Activated naive CD8-positive, alpha-beta T cell treated with anti-CD3 and anti-CD28 coated beads, Interleukin-2, amount 50 U/mL, for 16 hours (primary cell): ENCODE measurements at regions not wholly inside any gene's neighbourhood (a gene's known extent, or its start where the extent isn't known, plus 50 kb on each side); places are given as distances from the start of the nearest gene placed in this dataset.
"Not testable (repeated sequence)": the region's sequence is repeated elsewhere in the genome, so short reads cannot be mapped to it uniquely, and the experiment has no call there.

ENCODE experiments used
- DNase-seq: peaks from one replicate; pipeline ENCODE4 v3.0.0-alpha.2; 2020; ENCODE audit warnings: low read depth, low spot score

DNA sequence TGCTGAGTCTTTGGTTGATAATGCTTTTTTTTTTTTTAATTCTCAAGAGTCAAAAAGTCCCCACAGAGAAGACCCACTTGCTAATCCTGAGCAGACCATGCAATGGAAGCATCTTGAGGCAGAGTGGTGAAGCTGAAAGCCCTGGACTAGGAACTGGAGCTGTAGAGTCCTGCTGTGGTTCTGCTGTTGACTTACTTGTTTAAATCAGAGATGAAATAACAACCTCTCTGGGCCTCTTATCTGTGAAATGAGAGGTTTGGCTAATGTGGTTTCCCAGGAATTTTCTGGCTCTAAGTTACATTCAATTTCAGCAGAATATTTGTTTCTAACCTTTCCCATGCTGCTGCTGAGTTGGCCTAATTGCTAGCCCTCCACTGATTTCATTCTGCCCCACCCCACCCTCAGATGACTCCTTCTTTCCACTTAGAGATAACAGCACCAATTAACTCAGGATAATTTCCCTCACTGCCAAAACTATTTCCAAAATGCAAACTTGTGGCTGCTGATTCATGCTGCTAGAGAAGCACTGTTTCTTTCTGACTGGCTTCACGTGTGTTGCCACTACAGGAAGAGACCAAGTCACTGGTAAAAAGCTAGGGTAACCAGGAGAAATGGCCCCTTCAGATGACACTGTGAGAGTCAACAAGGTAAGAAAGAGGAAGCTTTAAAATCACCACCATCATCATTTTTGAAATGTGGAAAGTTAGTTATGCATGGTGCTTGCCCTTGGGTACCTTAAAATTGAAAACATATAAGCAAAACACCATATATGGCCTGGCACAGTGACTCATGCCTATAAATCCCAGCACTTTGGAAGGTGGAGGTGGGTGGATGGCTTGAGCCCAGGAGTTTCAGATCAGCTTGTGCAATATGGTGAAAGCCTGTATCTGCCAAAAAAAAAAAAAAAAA, 326.4 kb downstream of the DCHS2 start:
- no peak for DNase-seq

DNA sequence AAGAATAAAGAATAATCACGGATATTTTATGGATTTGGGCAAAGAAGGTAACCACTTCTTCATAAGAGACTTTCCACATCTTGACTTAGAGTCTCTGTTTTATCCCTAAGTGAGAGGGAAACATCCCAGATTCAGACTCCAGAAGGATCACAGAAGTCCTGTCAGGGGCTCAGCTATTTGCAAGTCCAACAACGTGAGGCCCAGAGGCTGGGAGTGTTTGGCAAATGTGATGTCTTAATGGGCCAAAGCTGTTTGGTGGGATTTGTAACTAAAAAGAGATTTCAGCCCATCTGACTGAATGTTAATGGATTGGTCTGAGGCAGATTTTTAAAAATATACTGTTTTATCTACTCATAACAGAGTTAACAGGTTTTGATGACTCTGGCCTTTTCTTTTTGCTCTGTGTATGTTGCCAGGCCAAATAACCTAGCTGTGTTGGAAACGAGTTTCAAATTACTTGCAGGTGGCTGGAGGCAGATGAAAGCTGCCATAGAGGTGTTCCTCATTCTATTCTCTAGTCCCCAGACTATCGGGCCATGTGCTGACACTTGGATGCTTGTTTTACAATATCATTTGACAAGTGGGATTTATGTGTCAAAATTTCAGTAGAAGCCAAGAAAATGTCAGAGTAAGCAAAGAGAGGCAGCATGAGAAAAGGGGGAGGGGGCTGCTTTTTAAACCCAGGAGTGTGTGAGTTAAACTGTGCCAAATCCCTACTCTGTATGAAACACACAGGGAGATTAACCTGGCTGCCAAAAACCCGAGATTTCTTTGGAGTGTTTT, 330.9 kb downstream of the DCHS2 start:
- DNase-seq = no peak

DNA sequence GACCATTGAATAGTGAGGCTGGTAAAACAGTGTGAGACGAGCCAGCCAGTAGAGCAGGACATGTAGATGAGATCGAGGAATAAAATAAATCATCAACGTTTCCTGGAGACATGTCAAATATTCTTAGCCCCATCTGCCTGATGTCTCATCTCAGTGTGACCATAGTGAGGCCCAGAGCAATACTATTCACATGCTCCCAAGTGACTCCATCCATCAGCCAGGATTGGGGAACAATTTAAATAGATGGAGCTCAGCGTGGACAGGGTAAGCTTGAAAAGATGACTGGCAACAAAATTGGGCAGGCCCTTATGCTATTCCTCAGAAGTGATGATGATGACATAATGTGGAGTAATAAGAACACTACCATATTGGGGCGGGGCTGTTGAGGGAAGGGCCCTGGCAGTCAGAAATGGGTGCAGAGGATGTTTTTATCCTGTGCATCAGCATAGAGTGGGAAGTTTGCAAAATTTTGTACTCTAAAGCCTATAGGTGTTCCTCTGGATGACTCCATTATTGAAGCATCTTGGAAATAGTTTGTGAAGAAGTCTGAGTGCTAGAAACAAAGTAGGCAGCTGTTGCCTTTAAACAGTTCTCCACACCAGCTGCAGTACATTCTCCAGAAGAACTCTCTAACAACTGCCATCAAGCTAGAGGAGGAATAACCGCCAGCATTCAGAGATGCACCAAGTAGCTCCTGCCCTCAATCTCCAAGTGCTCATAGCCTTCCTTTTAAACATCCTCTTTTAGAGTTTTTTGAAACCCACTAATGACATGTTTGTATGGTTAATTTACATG, 333.0 kb downstream of the DCHS2 start:
- DNase-seq = no peak

DNA sequence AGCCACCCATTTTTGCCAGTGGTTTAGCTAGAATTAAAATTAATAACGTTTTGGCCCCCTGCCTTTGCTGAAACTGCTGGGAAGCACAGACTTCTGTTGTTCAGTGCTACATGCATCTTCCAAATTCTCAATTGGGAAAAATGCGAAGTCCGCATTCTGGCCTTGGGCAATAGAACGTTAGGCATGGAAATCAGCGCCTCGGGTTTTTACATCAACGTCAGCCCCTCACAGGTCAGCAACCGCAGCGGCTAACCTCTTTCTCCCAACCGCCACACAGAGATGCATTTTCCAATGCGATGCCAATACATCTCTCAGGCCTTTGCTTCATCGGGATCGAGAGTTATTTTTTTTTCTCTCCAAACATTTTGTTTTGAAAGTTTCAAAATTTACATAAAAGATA, 339.1 kb downstream of the DCHS2 start:
- DNase-seq = no peak

DNA sequence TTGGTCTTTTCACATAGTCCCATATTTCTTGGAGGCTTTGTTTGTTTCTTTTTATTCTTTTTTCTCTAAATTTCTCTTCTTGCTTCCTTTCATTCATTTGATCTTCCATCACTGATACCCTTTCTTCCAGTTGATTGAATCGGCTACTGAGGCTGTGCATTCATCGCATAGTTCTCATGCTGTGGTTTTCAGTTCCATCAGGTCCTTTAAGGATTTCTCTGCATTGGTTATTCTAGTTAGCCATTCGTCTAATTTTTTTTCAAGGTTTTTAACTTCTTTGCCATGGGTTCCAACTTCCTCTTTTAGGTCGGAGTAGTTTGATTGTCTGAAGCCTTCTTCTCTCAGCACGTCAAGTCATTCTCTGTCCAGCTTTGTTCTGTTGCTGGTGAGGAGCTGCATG, 342.4 kb downstream of the DCHS2 start:
- not testable (repeated sequence) for DNase-seq

DNA sequence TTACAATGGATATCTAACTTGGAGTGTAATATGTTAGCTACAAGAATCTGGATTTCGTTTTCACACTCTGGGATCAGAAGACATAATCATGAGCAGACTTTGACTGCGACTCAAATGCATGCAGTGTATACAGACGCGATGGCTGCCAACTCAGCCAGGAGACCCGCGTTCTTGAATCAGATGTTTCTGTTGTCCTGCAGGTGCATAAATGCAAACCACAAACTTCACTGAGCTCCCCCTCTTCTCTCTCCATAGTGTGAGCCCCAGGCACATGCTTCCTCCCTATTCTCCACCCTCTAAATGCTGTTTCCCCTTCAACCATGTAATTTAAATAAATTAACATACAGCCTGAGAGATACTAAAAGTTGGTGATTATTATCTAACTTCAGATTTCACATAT, 347.9 kb downstream of the DCHS2 start:
- DNase-seq = no peak

DNA sequence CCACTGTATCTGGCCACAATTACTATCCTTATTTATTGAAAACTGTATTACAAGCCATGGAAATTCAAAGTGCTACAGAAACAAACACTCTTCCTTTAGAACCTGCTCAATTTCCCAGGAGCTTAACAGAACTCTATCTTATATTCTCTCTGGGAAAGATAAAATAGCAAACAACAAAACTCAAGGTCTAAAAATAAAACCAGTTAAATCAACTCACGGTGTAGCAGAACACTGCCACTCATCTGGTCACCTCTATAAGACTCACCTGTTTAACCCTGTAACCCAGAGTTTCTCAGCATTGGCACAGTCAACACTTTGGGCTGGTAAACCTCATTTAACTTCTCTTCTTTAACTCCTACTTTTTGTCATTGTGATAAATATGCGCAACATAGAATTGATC, 348.9 kb downstream of the DCHS2 start:
- DNase-seq = no peak

DNA sequence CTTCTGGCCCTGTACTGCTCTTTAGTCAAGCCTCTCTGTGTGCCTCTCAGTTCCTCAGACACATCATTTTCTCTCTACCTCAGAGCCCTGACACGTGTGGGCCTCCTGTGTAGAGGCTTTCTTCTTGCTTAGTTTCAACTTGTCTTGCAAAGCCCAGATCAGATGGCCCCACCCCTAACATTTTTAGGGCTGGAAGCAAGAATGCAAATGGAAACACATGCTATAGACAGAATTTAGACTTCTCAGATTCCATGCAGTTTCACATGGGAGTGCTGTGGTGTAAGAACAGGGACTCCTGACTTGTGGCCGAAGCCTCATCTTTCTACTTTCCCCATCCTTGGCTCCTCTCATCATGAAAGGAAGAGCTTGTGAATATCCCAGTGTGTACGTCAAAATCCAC, 350.7 kb downstream of the DCHS2 start:
- no peak for DNase-seq

DNA sequence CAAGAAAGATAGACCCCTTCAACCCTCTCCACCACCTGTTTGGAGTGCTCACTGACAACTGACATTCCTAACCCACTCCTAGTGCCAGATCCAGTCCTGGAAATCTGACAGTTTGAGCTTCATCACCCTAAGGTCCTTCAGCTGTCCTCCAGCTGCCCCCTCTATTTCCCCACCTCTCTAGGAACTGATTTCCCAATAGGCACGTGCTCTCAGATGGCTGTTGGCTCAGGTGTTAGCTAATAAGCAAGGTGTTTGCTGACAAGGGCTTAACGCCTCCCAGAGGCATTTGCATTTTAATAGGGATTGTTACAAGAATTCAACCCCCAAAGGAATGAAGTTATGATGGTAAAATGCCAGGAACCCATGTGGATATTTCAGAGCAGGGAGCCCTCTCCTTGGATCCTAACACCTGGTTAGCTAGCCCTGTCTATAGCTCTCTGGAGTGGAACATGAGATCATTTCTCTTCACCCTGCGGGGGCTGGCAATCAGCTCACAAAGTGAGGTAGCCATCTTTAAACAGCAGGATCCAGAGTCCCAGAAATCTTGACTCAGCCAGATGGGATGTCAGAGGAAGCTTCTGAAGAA, 348.5 kb upstream of the SFRP2 start:
- no peak for DNase-seq

DNA sequence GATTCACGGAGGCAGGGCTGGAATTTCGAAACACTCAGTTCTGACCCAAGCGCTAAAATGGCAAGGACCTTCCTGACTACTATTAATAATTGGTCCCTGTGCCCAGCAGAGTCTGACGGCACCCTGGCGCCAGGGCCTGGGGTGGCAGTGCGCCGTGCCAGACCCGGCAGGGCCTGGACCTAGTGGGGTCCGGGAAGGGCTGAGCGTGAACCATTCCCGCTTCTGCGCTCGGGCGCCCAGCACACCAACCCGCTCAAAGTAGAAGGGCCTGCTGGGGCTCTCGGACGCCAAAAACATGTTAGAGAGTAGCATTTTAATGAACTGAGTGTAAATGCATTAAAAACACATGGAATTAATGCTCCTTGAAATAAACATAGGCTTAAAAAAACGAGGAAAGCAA, 346.7 kb upstream of the SFRP2 start:
- no peak for DNase-seq

DNA sequence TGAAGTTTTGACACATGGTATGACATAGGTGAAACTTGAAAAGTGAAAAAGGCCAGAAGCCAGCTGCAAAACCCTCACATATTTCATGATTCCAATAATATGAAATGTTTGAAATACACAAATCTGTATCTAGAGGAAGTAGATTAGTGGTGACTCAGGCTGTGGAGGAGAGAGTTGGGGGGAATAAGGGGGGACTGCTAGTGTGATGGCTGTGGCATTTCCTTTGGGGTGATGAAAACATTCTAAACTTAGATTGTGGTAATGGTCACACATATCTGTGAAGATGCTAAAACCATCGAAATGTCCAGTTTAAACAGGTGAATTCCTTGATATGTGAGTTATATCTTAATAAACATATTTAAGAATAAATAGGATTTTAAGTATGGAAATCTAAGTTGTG, 343.5 kb upstream of the SFRP2 start:
- DNase-seq = no peak

DNA sequence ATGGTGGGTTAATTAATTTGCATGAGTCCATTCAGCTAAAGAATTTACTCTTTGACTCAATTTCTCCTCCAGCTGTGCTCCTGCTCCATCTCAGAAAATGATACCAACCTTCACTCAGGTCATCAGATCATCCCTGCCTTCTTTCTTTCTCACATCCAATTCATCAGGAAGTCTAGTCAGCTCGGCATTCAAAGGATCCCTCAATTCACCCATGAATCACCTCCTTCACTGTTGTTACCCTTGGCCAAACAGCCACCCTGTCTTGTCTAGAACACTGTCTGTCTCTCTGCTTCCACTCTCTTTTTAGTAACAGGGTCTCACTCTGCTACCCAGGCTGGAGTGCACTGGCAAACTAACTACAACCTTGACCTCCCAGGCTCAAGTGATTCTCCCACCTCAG, 337.4 kb upstream of the SFRP2 start:
- DNase-seq = no peak

DNA sequence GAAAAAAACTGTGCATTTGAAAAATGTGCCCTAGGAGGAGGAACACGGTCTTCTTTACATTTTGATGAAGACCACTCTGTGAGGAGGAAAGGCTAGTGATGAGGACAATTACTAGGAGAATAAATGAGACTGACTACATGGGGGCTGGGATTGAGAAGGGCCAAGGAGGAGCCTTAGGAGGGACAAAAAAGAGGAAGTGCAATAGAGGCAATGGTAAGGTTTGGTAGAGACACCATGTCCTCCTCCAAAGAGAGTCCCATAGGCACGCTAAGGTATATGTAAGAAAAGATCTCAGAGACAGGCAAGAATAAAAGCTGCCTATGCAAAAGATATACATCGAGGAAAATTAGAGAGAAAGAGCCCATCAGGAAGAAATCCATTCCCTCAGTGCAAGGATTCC, 336.5 kb upstream of the SFRP2 start:
- DNase-seq = no peak

DNA sequence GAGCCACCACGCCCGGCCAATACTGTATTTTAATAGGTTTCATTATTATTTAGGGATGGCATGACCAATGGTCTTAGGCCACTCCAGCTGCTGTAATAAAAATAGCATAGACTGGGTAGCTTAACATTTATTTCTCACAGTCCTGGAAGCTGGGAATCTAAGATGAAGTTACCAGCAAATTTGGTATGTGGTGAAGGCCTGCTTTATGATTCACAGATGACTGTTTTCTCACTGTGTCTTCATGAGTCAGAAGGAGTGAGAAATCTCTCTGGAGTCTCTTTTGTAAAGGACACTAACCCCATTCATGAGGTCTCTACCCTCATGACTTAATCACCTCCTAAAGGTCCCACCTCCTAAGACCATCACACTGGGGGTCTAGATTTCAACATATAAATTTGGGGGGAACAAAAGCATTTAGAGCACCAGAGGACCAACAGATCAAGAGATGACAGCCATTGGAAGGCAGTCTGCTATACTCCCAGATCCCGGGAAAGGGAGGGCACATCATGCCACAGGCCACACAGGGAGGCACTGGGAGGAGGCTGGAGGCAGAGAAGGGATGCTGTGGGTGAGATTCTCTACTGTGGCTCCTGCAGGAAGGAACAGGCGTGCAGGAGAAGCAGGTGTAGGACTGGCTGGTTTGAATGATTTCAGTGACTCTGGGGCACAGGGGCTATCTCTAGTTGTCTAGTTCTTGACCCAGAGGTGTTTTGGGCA, 335.8 kb upstream of the SFRP2 start:
- DNase-seq = no peak

DNA sequence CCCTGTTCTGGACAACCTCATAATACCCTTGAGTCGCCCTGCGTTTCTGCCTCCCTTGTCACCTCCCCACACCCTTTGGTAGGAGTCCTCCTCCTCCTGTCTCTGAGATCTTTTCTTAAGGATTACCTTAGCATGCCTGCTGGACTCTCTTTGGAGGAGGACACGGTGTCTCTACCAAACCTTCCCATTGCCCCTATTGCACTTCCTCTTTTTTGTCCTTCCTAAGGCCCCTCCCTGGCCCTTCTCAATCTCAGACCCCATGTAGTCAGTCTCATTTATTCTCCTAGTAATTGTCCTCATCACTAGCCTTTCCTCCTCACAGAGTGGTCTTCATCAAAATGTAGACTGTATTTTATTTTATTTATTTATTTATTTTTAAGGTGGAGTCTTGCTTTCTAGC, 335.0 kb upstream of the SFRP2 start:
- no peak for DNase-seq

DNA sequence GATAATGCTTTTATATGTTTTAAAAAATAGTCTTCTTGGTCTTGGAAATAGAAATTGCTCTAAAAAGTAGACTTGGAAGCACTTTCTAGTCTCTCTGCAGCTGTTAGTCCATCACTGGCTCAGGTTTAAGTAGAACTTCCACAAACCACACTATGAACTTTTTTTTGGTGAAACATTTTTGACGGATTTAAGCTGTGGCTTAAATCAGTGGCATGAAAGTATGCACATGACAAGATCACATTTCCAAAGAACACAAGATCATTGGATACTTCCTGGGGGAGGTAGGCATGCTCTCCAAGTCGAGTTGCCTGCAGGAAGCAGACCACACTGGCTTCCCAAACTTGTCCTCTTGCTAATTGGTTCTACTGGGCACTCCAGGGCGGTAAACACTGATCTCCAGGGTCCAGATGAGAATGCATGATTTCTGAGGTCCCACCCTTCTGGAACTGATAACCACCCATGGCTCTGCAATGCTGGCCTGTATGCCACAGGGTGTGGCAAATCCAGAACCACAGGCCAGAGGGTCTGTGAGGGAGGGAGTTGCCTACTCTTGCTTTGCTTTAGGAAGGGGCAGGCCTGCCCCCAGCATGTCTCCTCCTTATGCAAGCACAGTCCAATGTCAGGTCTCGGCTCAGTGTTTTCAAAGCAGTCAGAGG, 331.9 kb upstream of the SFRP2 start:
- DNase-seq = no peak

DNA sequence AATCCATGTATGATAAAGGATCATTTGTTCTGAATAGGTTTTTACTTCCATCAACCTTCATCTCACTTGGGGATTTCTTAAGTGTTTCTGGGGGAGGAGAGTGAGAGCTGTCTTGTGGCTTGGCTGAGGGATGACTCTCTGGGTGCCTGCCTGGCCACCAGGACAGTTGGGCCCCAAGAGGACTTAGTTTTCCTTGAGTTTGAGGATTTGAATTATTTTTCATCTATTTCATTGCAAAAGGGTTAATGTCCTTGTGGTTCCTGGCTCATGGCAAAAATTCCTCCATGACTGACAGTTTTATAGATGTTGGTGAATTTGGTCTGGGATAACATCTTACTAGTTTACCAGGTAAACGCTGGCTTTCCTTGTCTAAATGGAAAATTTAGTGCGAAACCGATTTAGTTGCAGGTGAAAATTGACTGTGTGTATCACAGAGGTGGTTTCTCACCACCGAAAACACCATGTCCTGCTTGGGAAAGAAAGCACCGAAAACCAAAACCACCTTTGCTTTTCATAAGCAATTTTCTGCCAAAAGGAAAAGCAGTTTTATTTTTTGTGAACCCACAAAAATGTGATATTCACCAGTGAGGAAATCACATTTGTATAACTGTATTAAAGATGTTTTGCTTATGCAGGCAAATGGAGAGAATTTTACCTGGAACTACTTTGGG, 331.3 kb upstream of the SFRP2 start:
- no peak for DNase-seq

DNA sequence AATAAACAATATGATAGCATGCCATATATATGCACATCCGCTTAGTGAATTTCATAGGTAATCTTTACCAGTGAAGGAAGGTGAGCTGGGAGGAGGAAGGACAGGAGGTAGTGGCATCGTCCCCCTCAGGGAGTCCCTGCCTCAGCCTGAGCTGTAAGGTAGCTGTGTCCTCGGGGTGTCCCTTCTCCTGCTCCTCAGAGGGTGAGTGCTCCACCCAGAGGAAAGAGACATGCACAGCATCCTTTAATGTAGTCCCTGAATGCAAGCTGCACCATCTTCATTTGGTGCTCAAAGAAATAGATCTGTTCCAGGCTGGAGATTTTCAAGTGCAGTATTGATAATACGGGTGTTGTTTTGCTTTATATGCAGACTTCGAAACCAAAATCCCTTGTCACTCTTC, 330.4 kb upstream of the SFRP2 start:
- no peak for DNase-seq

DNA sequence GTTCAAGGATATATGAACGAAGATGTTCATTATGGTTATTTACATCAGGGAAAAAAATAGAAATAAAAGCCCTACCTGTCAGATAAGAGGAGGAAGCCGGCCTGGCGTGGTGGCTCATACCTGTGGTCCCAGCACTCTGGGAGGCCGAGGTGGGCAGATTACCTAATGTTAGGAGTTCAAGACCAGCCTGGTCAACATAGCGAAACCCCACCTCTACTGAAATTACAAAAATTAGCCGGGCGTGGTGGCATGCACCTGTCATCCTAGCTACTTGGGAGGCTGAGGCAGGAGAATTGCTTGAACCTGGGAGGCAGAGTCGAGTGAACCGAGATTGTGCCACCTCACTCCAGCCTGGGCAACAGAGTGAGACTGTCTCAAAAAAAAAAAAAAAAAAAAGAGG, 328.8 kb upstream of the SFRP2 start:
- not testable (repeated sequence) for DNase-seq

DNA sequence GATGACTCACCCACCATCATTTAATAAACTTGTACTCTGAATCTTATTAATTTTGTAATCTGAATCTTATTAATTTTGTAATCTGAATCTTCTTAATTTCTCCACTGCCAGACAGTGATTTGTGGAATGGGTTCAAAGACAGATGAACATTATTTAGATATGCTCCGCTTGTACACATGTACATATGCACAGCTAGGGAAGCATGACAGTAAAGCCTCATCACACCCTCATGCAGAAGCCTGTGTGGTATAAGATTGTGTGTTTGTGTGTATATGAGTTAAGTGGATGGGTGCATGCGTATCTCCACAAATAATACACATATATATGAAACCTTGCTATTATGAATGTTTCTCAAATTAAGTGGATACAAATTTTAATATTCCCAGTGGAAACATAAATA, 318.5 kb upstream of the SFRP2 start:
- DNase-seq = no peak
